DOHH2 (cell line): ENCODE measurements at regions not wholly inside any gene's neighbourhood (a gene's known extent, or its start where the extent isn't known, plus 50 kb on each side); places are given as distances from the start of the nearest gene placed in this dataset.

ENCODE experiments used
- EZH2phosphoT487 ChIP-seq: fragments of 200-600 bp; sonication (generic); IDR thresholded peaks from 2 replicates; pipeline ENCODE4 v1.6.1; 2017; ENCODE audit warnings: borderline replicate concordance, mild to moderate bottlenecking, antibody characterized with exemption, low read length, moderate library complexity, mixed read lengths
- TF ChIP-seq, protein P1 (sequence below): fragments of 200-600 bp; sonication (generic); IDR thresholded peaks from one replicate; pipeline ENCODE4 v1.5.1; 2014; ENCODE audit warnings: antibody characterized with exemption, mild to moderate bottlenecking, low read depth, low read length; ENCODE audit not compliant: poor library complexity, severe bottlenecking

DNA sequence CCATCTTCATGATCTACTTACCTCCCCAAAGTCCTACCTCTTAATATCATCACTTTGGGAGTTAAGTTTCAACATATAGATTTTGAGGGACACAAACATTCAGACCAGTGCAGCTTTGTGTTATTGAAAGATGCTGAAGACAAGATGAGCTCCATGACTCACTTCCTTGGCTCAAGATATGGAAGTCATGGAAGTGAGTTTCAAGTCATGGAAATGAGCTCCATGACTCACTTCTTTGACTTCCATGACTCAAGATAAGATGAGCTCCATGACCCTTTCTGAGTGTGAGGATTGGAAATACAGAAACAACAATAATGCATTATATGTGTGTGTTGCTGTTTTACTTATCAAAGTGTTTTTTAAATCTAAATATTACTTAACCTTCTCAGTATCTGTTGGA is 170.2 kb upstream of the TPRG1 start:
- TF ChIP-seq, protein P1, sequence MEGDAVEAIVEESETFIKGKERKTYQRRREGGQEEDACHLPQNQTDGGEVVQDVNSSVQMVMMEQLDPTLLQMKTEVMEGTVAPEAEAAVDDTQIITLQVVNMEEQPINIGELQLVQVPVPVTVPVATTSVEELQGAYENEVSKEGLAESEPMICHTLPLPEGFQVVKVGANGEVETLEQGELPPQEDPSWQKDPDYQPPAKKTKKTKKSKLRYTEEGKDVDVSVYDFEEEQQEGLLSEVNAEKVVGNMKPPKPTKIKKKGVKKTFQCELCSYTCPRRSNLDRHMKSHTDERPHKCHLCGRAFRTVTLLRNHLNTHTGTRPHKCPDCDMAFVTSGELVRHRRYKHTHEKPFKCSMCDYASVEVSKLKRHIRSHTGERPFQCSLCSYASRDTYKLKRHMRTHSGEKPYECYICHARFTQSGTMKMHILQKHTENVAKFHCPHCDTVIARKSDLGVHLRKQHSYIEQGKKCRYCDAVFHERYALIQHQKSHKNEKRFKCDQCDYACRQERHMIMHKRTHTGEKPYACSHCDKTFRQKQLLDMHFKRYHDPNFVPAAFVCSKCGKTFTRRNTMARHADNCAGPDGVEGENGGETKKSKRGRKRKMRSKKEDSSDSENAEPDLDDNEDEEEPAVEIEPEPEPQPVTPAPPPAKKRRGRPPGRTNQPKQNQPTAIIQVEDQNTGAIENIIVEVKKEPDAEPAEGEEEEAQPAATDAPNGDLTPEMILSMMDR: no peak
- TF ChIP-seq EZH2phosphoT487: no peak
